Activated naive CD4-positive, alpha-beta T cell treated with anti-CD3 and anti-CD28 coated beads for 36 hours (primary cell): ENCODE measurements at regions not wholly inside any gene's neighbourhood (a gene's known extent, or its start where the extent isn't known, plus 50 kb on each side); places are given as distances from the start of the nearest gene placed in this dataset.

Experiments
- CTCF ChIA-PET: fragments of 350-600 bp; sonication (Branson Sonifier 250); formaldehyde crosslinking; loops from one replicate; lab custom pipeline; 2021; ENCODE audit warnings: antibody characterized with exemption; lab: Charles Lee
- DNase-seq: peaks from one replicate; pipeline ENCODE4 v3.0.0-alpha.2; 2020
- H3K27ac Mint-ChIP-seq: one replicate; pipeline ENCODE4 v1.8.0; 2021; ENCODE audit warnings: mild to moderate bottlenecking, mixed read lengths
- H3K27me3 Mint-ChIP-seq: one replicate; pipeline ENCODE4 v1.8.0; 2021; ENCODE audit warnings: low read depth, mixed read lengths
- H3K36me3 Mint-ChIP-seq: one replicate; pipeline ENCODE4 v1.8.0; 2021; ENCODE audit warnings: low read depth, mixed read lengths
- H3K4me1 Mint-ChIP-seq: one replicate; pipeline ENCODE4 v1.8.0; 2021; ENCODE audit warnings: low read depth, mixed read lengths
- H3K4me3 Mint-ChIP-seq: one replicate; pipeline ENCODE4 v1.8.0; 2021; ENCODE audit warnings: mild to moderate bottlenecking, moderate library complexity, mixed read lengths
- H3K9me3 Mint-ChIP-seq: one replicate; pipeline ENCODE4 v1.8.0; 2021; ENCODE audit warnings: mixed read lengths
- intact Hi-C: fragments of 100-400 bp; cut with micrococcal nuclease; formaldehyde crosslinking; loops from one replicate; pipeline ENCODE4 v1.15.1; 2023

GRCh38 chr3:84042399-84043106, 916.2 kb upstream of the CADM2 start:
- H3K36me3 Mint-ChIP-seq: no peaks in the 10 kb centered on the region
- no peak overlapping the region for H3K4me3 Mint-ChIP-seq
- intact Hi-C loops: no loop called here
- CTCF ChIA-PET: no interaction called here
- H3K27ac Mint-ChIP-seq: no peak overlapping the region
- H3K27me3 Mint-ChIP-seq: no peaks in the 10 kb centered on the region
- DNase-seq: no peak
- no peaks in the 10 kb centered on the region for H3K4me1 Mint-ChIP-seq
- peaks cover 7% of the 10 kb centered on the region for H3K9me3 Mint-ChIP-seq

- DNase-seq: no peak
- no peaks in the 10 kb centered on the region for H3K36me3 Mint-ChIP-seq
- intact Hi-C loops: no loop called here
- CTCF ChIA-PET: no interaction called here
- H3K4me3 Mint-ChIP-seq: no peak overlapping the region
- H3K27me3 Mint-ChIP-seq: no peaks in the 10 kb centered on the region
- peaks cover 2% of the 10 kb centered on the region for H3K9me3 Mint-ChIP-seq
- H3K27ac Mint-ChIP-seq: no peak overlapping the region
- H3K4me1 Mint-ChIP-seq: no peaks in the 10 kb centered on the region
Measured at GRCh38 chr3:84066915-84067314, 891.9 kb upstream of the CADM2 start.

GRCh38 chr3:84073664-84074063, 885.1 kb upstream of the CADM2 start:
- Mint-ChIP-seq H3K36me3 (no peaks in the 10 kb centered on the region), H3K27ac (no peak overlapping the region), H3K4me1 (no peaks in the 10 kb centered on the region), H3K4me3 (no peak overlapping the region), H3K27me3 (no peaks in the 10 kb centered on the region), H3K9me3 (peaks cover 9% of the 10 kb centered on the region)
- intact Hi-C loops: no loop called here
- no peak for DNase-seq
- CTCF ChIA-PET: no interaction called here

- H3K9me3 Mint-ChIP-seq: peaks cover 9% of the 10 kb centered on the region
- H3K4me1 Mint-ChIP-seq: no peaks in the 10 kb centered on the region
- no peak overlapping the region for H3K27ac Mint-ChIP-seq
- CTCF ChIA-PET: no interaction called here
- no peak for DNase-seq
- intact Hi-C loops: no loop called here
- H3K27me3 Mint-ChIP-seq: no peaks in the 10 kb centered on the region
- no peaks in the 10 kb centered on the region for H3K36me3 Mint-ChIP-seq
- H3K4me3 Mint-ChIP-seq: no peak overlapping the region
Measured at GRCh38 chr3:84074767-84075166, 884.0 kb upstream of the CADM2 start.

GRCh38 chr3:84077479-84077878, 881.3 kb upstream of the CADM2 start:
- intact Hi-C loops: no loop called here
- DNase-seq: no peak
- H3K27ac Mint-ChIP-seq: no peak overlapping the region
- no peaks in the 10 kb centered on the region for H3K27me3 Mint-ChIP-seq
- H3K9me3 Mint-ChIP-seq: peaks cover 7% of the 10 kb centered on the region
- H3K4me3 Mint-ChIP-seq: no peak overlapping the region
- CTCF ChIA-PET: no interaction called here
- H3K4me1 Mint-ChIP-seq: no peaks in the 10 kb centered on the region
- no peaks in the 10 kb centered on the region for H3K36me3 Mint-ChIP-seq

GRCh38 chr3:84082726-84083125, 876.1 kb upstream of the CADM2 start:
- no peaks in the 10 kb centered on the region for H3K4me1 Mint-ChIP-seq
- H3K27me3 Mint-ChIP-seq: no peaks in the 10 kb centered on the region
- intact Hi-C loops: no loop called here
- H3K36me3 Mint-ChIP-seq: no peaks in the 10 kb centered on the region
- DNase-seq: no peak
- H3K9me3 Mint-ChIP-seq: peaks cover 9% of the 10 kb centered on the region
- H3K27ac Mint-ChIP-seq: no peak overlapping the region
- no peak overlapping the region for H3K4me3 Mint-ChIP-seq
- CTCF ChIA-PET: no interaction called here

- intact Hi-C loops: no loop called here
- Mint-ChIP-seq H3K4me1 (no peaks in the 10 kb centered on the region), H3K36me3 (no peaks in the 10 kb centered on the region), H3K4me3 (no peak overlapping the region), H3K9me3 (peaks cover 3% of the 10 kb centered on the region), H3K27ac (no peak overlapping the region), H3K27me3 (no peaks in the 10 kb centered on the region)
- no peak for DNase-seq
- CTCF ChIA-PET: interaction anchor here (0.7 kb wide), 1 partner anchor 118 kb away, joined by 4 read pairs; no protein-coding TSS in a partner anchor
Measured at GRCh38 chr3:84092907-84093306, 865.9 kb upstream of the CADM2 start.

- Mint-ChIP-seq H3K4me3 (no peak overlapping the region), H3K9me3 (no peaks in the 10 kb centered on the region), H3K27ac (no peak overlapping the region), H3K36me3 (no peaks in the 10 kb centered on the region), H3K27me3 (no peaks in the 10 kb centered on the region), H3K4me1 (no peaks in the 10 kb centered on the region)
- no peak for DNase-seq
- intact Hi-C loops: no loop called here
- CTCF ChIA-PET: no interaction called here
Measured at GRCh38 chr3:84096188-84096587, 862.6 kb upstream of the CADM2 start.

GRCh38 chr3:84100861-84101260, 857.9 kb upstream of the CADM2 start:
- H3K27ac Mint-ChIP-seq: no peak overlapping the region
- H3K36me3 Mint-ChIP-seq: no peaks in the 10 kb centered on the region
- intact Hi-C loops: no loop called here
- no peaks in the 10 kb centered on the region for H3K27me3 Mint-ChIP-seq
- CTCF ChIA-PET: no interaction called here
- H3K9me3 Mint-ChIP-seq: peaks cover 3% of the 10 kb centered on the region
- no peak overlapping the region for H3K4me3 Mint-ChIP-seq
- H3K4me1 Mint-ChIP-seq: no peaks in the 10 kb centered on the region
- no peak for DNase-seq

GRCh38 chr3:84108442-84108971, 850.3 kb upstream of the CADM2 start:
- CTCF ChIA-PET: no interaction called here
- intact Hi-C loops: no loop called here
- H3K27me3 Mint-ChIP-seq: no peaks in the 10 kb centered on the region
- H3K27ac Mint-ChIP-seq: no peak overlapping the region
- H3K4me3 Mint-ChIP-seq: no peak overlapping the region
- peaks cover 12% of the 10 kb centered on the region for H3K9me3 Mint-ChIP-seq
- H3K4me1 Mint-ChIP-seq: no peaks in the 10 kb centered on the region
- H3K36me3 Mint-ChIP-seq: no peaks in the 10 kb centered on the region
- DNase-seq: no peak

- no peaks in the 10 kb centered on the region for H3K27me3 Mint-ChIP-seq
- CTCF ChIA-PET: no interaction called here
- H3K36me3 Mint-ChIP-seq: no peaks in the 10 kb centered on the region
- intact Hi-C loops: no loop called here
- no peak for DNase-seq
- H3K9me3 Mint-ChIP-seq: peaks cover 12% of the 10 kb centered on the region
- no peak overlapping the region for H3K4me3 Mint-ChIP-seq
- H3K4me1 Mint-ChIP-seq: no peaks in the 10 kb centered on the region
- H3K27ac Mint-ChIP-seq: no peak overlapping the region
Measured at GRCh38 chr3:84109911-84110310, 848.9 kb upstream of the CADM2 start.

- Mint-ChIP-seq H3K9me3 (peaks cover 11% of the 10 kb centered on the region), H3K4me3 (no peak overlapping the region), H3K4me1 (no peaks in the 10 kb centered on the region), H3K36me3 (no peaks in the 10 kb centered on the region), H3K27me3 (no peaks in the 10 kb centered on the region), H3K27ac (no peak overlapping the region)
- CTCF ChIA-PET: no interaction called here
- no peak for DNase-seq
- intact Hi-C loops: no loop called here
Measured at GRCh38 chr3:84110787-84111186, 848.0 kb upstream of the CADM2 start.

- peaks cover 6% of the 10 kb centered on the region for H3K9me3 Mint-ChIP-seq
- CTCF ChIA-PET: interaction anchor here (0.6 kb wide), 1 partner anchor 424 kb away, joined by 3 read pairs; no protein-coding TSS in a partner anchor
- DNase-seq: no peak
- no peaks in the 10 kb centered on the region for H3K27me3 Mint-ChIP-seq
- no peaks in the 10 kb centered on the region for H3K4me1 Mint-ChIP-seq
- H3K4me3 Mint-ChIP-seq: no peak overlapping the region
- intact Hi-C loops: no loop called here
- H3K36me3 Mint-ChIP-seq: no peaks in the 10 kb centered on the region
- no peak overlapping the region for H3K27ac Mint-ChIP-seq
Measured at GRCh38 chr3:84125201-84125721, 833.5 kb upstream of the CADM2 start.
